IMR-90 (cell line): ENCODE measurements at regions not wholly inside any gene's neighbourhood (a gene's known extent, or its start where the extent isn't known, plus 50 kb on each side); places are given as distances from the start of the nearest gene placed in this dataset.

Experiments used
- ATAC-seq: fragments of 200-7000 bp; cut with Tn5 transposase; 2 replicates; pipeline ENCODE4 v1.9.1; 2020; ENCODE audit warnings: low read depth, mild to moderate bottlenecking, moderate library complexity
- BruUV-seq: library from RNA; stranded (reverse); fragments of 400-500 nt; replicated peaks from 2 replicates; lab custom pipeline; 2021; lab: Mats Ljungman, UMichigan
- CTCF ChIA-PET: fragments of 300-600 bp; formaldehyde crosslinking; extraction: SDS; loops from one replicate; lab custom pipeline; 2021; ENCODE audit warnings: antibody characterized with exemption; lab: Yijun Ruan, JAX
- POLR2A ChIA-PET: fragments of 300-600 bp; sonication (Branson Sonifier 250); formaldehyde crosslinking; loops from one replicate; lab custom pipeline; 2022; ENCODE audit warnings: antibody characterized with exemption; ENCODE audit not compliant: unreplicated experiment; lab: Charles Lee
- DNase-seq: peaks from one replicate; pipeline ENCODE4 v3.0.0; 2013
- H2AFZ ChIP-seq: replicated peaks from 2 replicates; pipeline ENCODE3; 2013; ENCODE audit warnings: low read length, mild to moderate bottlenecking; ENCODE audit not compliant: poor library complexity
- H2AK5ac ChIP-seq: 2 replicates; pipeline ENCODE4 v1.6.1; 2013; ENCODE audit warnings: low read depth, low read length, inconsistent platforms
- H2AK9ac ChIP-seq: replicated peaks from 2 replicates; pipeline ENCODE3; 2013; ENCODE audit warnings: mild to moderate bottlenecking, low read depth, low read length, moderate library complexity; ENCODE audit not compliant: poor library complexity
- H2BK120ac ChIP-seq: 2 replicates; pipeline ENCODE4 v1.6.1; 2013; ENCODE audit warnings: low read depth, low read length, inconsistent platforms
- H2BK15ac ChIP-seq: 3 replicates; pipeline ENCODE4 v1.6.1; 2013; ENCODE audit warnings: low read depth, low read length, inconsistent platforms
- H2BK20ac ChIP-seq: 2 replicates; pipeline ENCODE4 v1.6.1; 2013; ENCODE audit warnings: low read depth, mild to moderate bottlenecking, inconsistent platforms, low read length, moderate library complexity
- H2BK5ac ChIP-seq: 2 replicates; pipeline ENCODE4 v1.6.1; 2013; ENCODE audit warnings: mild to moderate bottlenecking, low read depth, low read length, inconsistent platforms; ENCODE audit not compliant: poor library complexity, severe bottlenecking
- H3K14ac ChIP-seq: replicated peaks from 2 replicates; pipeline ENCODE4 v1.6.1; 2013; ENCODE audit warnings: low read depth, low read length, inconsistent platforms
- H3K18ac ChIP-seq: 2 replicates; pipeline ENCODE4 v1.6.1; 2013; ENCODE audit warnings: low read depth, low read length, control low read depth
- H3K23ac ChIP-seq: 2 replicates; pipeline ENCODE4 v1.6.1; 2013; ENCODE audit warnings: low read depth, low read length, inconsistent platforms
- H3K27ac ChIP-seq: 2 replicates; pipeline ENCODE4 v1.5.1; 2013; ENCODE audit warnings: mild to moderate bottlenecking, control low read depth, low read length; ENCODE audit not compliant: insufficient read depth
- H3K27me3 ChIP-seq: 2 replicates; pipeline ENCODE4 v1.6.1; 2013; ENCODE audit warnings: low read length; ENCODE audit not compliant: control insufficient read depth, insufficient read depth
- H3K36me3 ChIP-seq: 2 replicates; pipeline ENCODE4 v1.6.1; 2013; ENCODE audit warnings: low read length, mixed read lengths; ENCODE audit not compliant: control insufficient read depth, insufficient read depth
- H3K4ac ChIP-seq: 2 replicates; pipeline ENCODE4 v1.6.1; 2013; ENCODE audit warnings: low read depth, low read length, inconsistent platforms
- H3K4me1 ChIP-seq: 2 replicates; pipeline ENCODE4 v1.6.1; 2013; ENCODE audit warnings: low read length, mixed read lengths; ENCODE audit not compliant: control insufficient read depth, insufficient read depth
- H3K4me2 ChIP-seq: 2 replicates; pipeline ENCODE4 v1.6.1; 2013; ENCODE audit warnings: low read depth, mild to moderate bottlenecking, control low read depth, low read length, moderate library complexity
- H3K4me3 ChIP-seq: 2 replicates; pipeline ENCODE4 v1.5.1; 2013; ENCODE audit warnings: low read depth, mild to moderate bottlenecking, control low read depth, low read length, moderate library complexity; ENCODE audit not compliant: insufficient read depth
- H3K56ac ChIP-seq: 2 replicates; pipeline ENCODE4 v1.6.1; 2013; ENCODE audit warnings: low read length, inconsistent platforms; ENCODE audit not compliant: insufficient read depth; ENCODE audit errors: extremely low read depth
- H3K79me1 ChIP-seq, 2 experiments: 2 replicates each; pipeline ENCODE4 v1.6.1; 2013; ENCODE audit warnings: low read length in 2 of 2, inconsistent platforms in 1 of 2, low read depth in 1 of 2
- H3K9ac ChIP-seq: 2 replicates; pipeline ENCODE4 v1.6.1; 2013; ENCODE audit warnings: low read depth, low read length, control low read depth
- H3K9me1 ChIP-seq: 2 replicates; pipeline ENCODE4 v1.6.1; 2013; ENCODE audit warnings: low read length, inconsistent platforms; ENCODE audit not compliant: insufficient read depth
- H3K9me3 ChIP-seq: 2 replicates; pipeline ENCODE4 v1.6.1; 2013; ENCODE audit warnings: low read length; ENCODE audit not compliant: control insufficient read depth, insufficient read depth
- H4K20me1 ChIP-seq: 2 replicates; pipeline ENCODE4 v1.6.1; 2013; ENCODE audit warnings: low read length, inconsistent platforms; ENCODE audit not compliant: insufficient read depth
- H4K5ac ChIP-seq: 2 replicates; pipeline ENCODE4 v1.6.1; 2013; ENCODE audit warnings: mild to moderate bottlenecking, low read depth, low read length, control low read depth
- H4K8ac ChIP-seq, 2 experiments: 2 replicates each; pipeline ENCODE4 v1.6.1; 2013; ENCODE audit warnings: low read depth in 2 of 2, low read length in 2 of 2, control low read depth in 1 of 2, inconsistent platforms in 1 of 2
- H4K91ac ChIP-seq: 2 replicates; pipeline ENCODE4 v1.6.1; 2013; ENCODE audit warnings: low read depth, low read length, inconsistent platforms; ENCODE audit not compliant: insufficient read depth
- CEBPB ChIP-seq: IDR thresholded peaks from 2 replicates; pipeline ENCODE4 v1.6.1; 2012; ENCODE audit warnings: low read depth, low read length, improper control_type of control experiment
- CHD1 ChIP-seq: IDR thresholded peaks from 2 replicates; pipeline ENCODE4 v1.6.1; 2012; ENCODE audit warnings: low read depth, low read length, improper control_type of control experiment
- CTCF ChIP-seq: conservative IDR thresholded peaks from 2 replicates; pipeline ENCODE4 v1.5.1; 2012; ENCODE audit warnings: mild to moderate bottlenecking, low read depth, low read length, improper control_type of control experiment
- FOS ChIP-seq: fragments of 150-350 bp; IDR thresholded peaks from 2 replicates; pipeline ENCODE4 v1.6.1; 2016; ENCODE audit warnings: low read depth, low read length
- MAFK ChIP-seq: IDR thresholded peaks from 2 replicates; pipeline ENCODE4 v1.6.1; 2012; ENCODE audit warnings: low read depth, low read length, improper control_type of control experiment
- MXI1 ChIP-seq: IDR thresholded peaks from 2 replicates; pipeline ENCODE4 v1.6.1; 2012; ENCODE audit warnings: low read depth, mild to moderate bottlenecking, low read length, moderate library complexity, borderline replicate concordance
- NFE2L2 ChIP-seq: fragments of 150-350 bp; IDR thresholded peaks from 2 replicates; pipeline ENCODE4 v1.6.1; 2016; ENCODE audit warnings: low read depth, mild to moderate bottlenecking, low read length
- RAD21 ChIP-seq: IDR thresholded peaks from 2 replicates; pipeline ENCODE4 v1.6.1; 2012; ENCODE audit warnings: low read length, improper control_type of control experiment
- RCOR1 ChIP-seq: IDR thresholded peaks from 2 replicates; pipeline ENCODE4 v1.6.1; 2012; ENCODE audit warnings: mild to moderate bottlenecking, low read length, improper control_type of control experiment; ENCODE audit not compliant: insufficient replicate concordance
- RFX5 ChIP-seq: IDR thresholded peaks from 2 replicates; pipeline ENCODE4 v1.8.0; 2012; ENCODE audit warnings: low read depth, mild to moderate bottlenecking, low read length, moderate library complexity
- SMC3 ChIP-seq: fragments of 150-350 bp; IDR thresholded peaks from 2 replicates; pipeline ENCODE4 v1.6.1; 2016; ENCODE audit warnings: low read depth, mild to moderate bottlenecking, antibody characterized with exemption, low read length, moderate library complexity
- USF2 ChIP-seq: fragments of 150-350 bp; IDR thresholded peaks from 2 replicates; pipeline ENCODE4 v1.6.1; 2017; ENCODE audit warnings: mild to moderate bottlenecking, antibody characterized with exemption, low read length, low read depth
- WGBS, 2 experiments: methylation state at CpG; one replicate each; pipeline versions ENCODE4 v1.1.5 to v1.1.7; 2013; ENCODE audit warnings: missing lambda C conversion rate in 2 of 2; ENCODE audit not compliant: insufficient read length in 1 of 2; ENCODE audit errors: extremely low coverage in 2 of 2; 5-methylcytosine and 5-hydroxymethylcytosine counted together
- dilution Hi-C: fragments of 300-500 bp; cut with HindIII; formaldehyde crosslinking; loops from one replicate; pipeline ENCODE4 v1.14.3; 2018; ENCODE audit warnings: low sequenced_read_pairs; ENCODE audit not compliant: unreplicated experiment
- in situ Hi-C: fragments of 300-500 bp; cut with MboI; formaldehyde crosslinking; loops from 3 replicates; pipeline ENCODE4 v1.14.3; 2019; ENCODE audit warnings: low sequenced_read_pairs, inconsistent platforms, mixed read lengths
- intact Hi-C: fragments of 100-400 bp; cut with micrococcal nuclease; formaldehyde crosslinking; loops from 2 replicates; pipeline ENCODE4 v1.10.0; 2022

- Histone ChIP-seq H3K4ac (peak overlapping the region; percentile 87), H3K23ac (peak overlapping the region; percentile 26; the same call in 1 of the 2 replicates), H3K79me1 (no peaks in the 10 kb centered on the region), H2BK15ac (peak overlapping the region; percentile 74; the same call in 1 of the 3 replicates), H2BK5ac (peak overlapping the region; percentile 7), H2AK9ac (peak overlapping the region; percentile 79), H3K18ac (peak overlapping the region; percentile 17), H3K4me3 (no peak overlapping the region), H2AFZ (peak overlapping the region; percentile 60), H2AK5ac (peak overlapping the region; percentile 87), H3K9me1 (peaks cover 15% of the 10 kb centered on the region), H4K5ac (no peak overlapping the region), H4K8ac (peak overlapping the region; percentile 31 to 74; a peak in 3 of 4 replicates), H3K36me3 (no peaks in the 10 kb centered on the region), H3K14ac (peak overlapping the region; percentile 77), H2BK120ac (peak overlapping the region; percentile 94), H3K27me3 (peaks cover 2% of the 10 kb centered on the region; the same call in 1 of the 2 replicates), H4K20me1 (no peaks in the 10 kb centered on the region), H3K4me1 (peaks cover 13% of the 10 kb centered on the region), H3K27ac (no peak overlapping the region; the same call in 1 of the 2 replicates), H3K9ac (no peak overlapping the region), H2BK20ac (peak overlapping the region; percentile 89), H3K56ac (no peak overlapping the region), H3K4me2 (peak overlapping the region; percentile 55; the same call in 1 of the 2 replicates), H4K91ac (peak overlapping the region; percentile 79), H3K9me3 (peaks cover 7% of the 10 kb centered on the region)
- in situ Hi-C loops (no loop called here), intact Hi-C loops (no loop called here), dilution Hi-C loops (no loop called here)
- ChIA-PET CTCF (interaction anchor here (0.9 kb wide), 1 partner anchor 21 kb away, joined by 3 read pairs; no protein-coding TSS in a partner anchor), POLR2A (no interaction called here)
- DNase-seq, result peak; percentile 86
- no peak for TF ChIP-seq CHD1
- TF ChIP-seq RCOR1, result no peak
- TF ChIP-seq NFE2L2, result peak; percentile 49; the same call in 1 of the 2 replicates
- no peak for TF ChIP-seq MXI1
- TF ChIP-seq RFX5, result no peak
- peak; percentile 87 for TF ChIP-seq FOS
- no peak for TF ChIP-seq RAD21
- TF ChIP-seq USF2, result no peak
- TF ChIP-seq SMC3, result no peak
- TF ChIP-seq MAFK, result no peak
- no peak for TF ChIP-seq CTCF
- TF ChIP-seq CEBPB, result peak; percentile 87
- no TSS peak for BruUV-seq
- 0% methylated on average over 1 of the region's 4 CpGs; no CpG with 5 or more reads in 1 of the 2 experiments for WGBS, 2 experiments
- ATAC-seq, result peak; percentile 78
These were observed 476.9 kb downstream of the MIAT start for GRCh38 chr22:27134315-27134701.
